SU-DHL-6 (cell line): ENCODE measurements at regions not wholly inside any gene's neighbourhood (a gene's known extent, or its start where the extent isn't known, plus 50 kb on each side); places are given as distances from the start of the nearest gene placed in this dataset.

ENCODE experiments used
- CTCF ChIP-seq: fragments of 200-600 bp; sonication (generic); IDR thresholded peaks from one replicate; pipeline ENCODE4 v1.5.1; 2017; ENCODE audit warnings: antibody characterized with exemption, mild to moderate bottlenecking, low read length, moderate library complexity; ENCODE audit not compliant: insufficient read depth, poor library complexity, severe bottlenecking
- EZH2phosphoT487 ChIP-seq: fragments of 200-600 bp; sonication (generic), shearing (Covaris generic); conservative IDR thresholded peaks from 2 replicates; pipeline ENCODE4 v1.6.1; 2018; ENCODE audit warnings: mild to moderate bottlenecking, antibody characterized with exemption, low read length, moderate library complexity, mixed read lengths

DNA sequence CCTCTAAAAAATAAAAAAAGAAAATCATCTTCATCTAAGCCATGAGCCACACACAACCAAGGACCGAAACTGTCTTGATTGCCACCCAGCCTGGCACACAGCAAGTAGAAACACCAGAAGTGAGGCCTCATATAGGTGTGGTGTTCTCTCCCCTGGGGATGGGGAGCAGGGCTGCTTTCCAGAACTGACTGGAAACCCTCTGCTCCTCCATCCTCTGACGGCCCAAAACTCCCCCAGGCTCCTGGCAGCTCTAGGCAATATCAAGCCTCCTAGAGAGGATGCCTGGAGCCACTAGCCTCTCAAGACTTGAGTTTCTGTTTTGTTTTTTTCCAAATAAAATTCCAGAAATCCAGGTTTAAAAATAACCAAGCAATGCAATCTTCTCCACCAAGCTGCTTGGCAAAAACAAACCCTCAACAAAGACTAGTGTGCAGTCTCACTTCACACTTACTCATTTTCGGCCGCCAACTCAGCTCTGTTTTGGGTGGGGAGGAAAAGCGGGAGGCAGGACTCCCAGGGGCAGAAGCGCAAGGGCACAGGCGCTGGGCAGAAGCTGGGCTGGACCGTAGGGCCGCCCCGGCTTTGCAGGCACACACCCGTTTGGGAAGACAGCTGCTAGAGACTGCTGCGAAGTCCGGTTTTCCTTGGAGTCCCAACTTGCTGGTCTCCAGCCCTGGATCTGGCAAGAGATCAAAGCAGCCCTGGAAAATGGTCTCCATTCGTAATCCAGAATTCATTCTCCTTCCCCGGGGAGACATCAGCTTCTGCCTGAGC lies 78.2 kb upstream of the CAPZB start:
- TF ChIP-seq CTCF (no peak), EZH2phosphoT487 (no peak)
